Kidney capillary endothelial cell (primary cell): ENCODE measurements at regions not wholly inside any gene's neighbourhood (a gene's known extent, or its start where the extent isn't known, plus 50 kb on each side); places are given as distances from the start of the nearest gene placed in this dataset.
"Not testable (repeated sequence)": the region's sequence is repeated elsewhere in the genome, so short reads cannot be mapped to it uniquely, and the experiment has no call there.

ENCODE experiments used
- DNase-seq: peaks from one replicate; pipeline ENCODE4 v3.0.0-alpha.2; 2018; ENCODE audit warnings: low spot score

DNA sequence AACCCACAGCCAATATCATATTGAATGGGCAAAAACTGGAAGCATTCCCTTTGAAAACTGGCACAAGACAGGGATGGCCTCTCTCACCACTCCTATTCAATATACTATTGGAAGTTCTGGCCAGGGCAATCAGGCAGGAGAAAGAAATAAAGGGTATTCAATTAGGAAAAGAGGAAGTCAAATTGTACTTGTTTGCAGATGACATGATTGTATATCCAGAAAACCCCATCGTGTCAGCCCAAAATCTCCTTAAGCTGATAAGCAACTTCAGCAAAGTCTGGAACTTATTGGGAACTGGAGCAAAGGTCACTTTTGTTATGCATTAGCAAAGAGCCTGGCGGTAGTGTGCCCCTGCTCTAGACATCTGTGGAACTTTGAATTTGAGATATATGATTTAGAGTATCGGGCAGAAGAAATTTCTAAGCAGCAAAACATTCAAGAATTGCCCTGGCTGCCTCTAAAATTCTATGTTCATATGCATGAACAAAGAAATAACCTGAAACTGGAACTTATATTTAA, 53.4 kb upstream of the PSMA1 start:
- not testable (repeated sequence) for DNase-seq

DNA sequence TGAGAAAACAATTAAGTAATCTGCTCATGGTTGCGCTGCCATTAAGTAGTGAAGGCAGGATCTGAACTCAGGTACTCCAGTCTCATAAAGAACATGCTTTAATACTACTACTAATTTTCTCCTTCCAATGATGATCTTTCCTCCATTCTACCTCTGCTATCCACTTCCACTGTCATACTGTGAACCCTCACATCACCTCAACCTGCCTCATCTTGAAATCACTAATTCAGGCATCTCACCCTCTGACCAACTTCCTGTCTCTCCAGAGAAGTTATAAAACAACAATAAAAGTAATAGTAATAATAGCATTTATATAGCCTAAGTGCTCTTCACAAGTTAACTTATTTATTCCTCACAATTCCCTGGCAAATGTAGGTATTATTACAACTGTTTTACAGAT, 57.1 kb upstream of the PSMA1 start:
- no peak for DNase-seq

DNA sequence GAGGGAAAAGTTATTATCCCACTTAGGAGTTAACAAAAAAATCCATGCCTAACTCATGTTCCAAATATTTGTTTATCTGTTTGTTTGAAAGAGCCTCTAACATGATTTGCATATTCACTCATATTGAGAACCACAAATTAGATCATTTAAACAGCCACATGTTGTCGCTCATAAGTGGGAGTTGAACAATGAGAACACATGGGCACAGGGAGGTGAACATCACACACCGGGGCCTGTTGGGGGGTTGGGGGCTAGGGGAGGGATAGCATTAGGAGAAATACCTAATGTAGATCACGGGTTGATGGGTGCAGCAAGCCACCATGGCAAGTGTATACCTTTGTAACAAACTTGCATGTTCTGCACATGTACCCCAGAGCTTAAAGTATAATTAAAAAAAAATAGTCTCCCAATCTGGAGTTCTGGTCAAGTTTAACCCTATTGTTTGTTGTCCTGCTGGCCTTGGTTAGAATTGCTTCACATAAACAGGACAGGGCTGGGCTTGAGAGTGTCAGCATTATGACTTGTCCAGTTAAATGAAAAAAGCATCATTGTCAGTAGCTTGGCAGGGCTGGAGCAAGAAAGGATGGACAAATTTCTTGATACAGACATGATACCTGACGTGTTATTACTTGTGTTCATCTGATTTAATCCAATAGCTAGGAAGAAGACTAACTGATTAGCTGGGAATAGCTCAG, 57.8 kb upstream of the PSMA1 start:
- DNase-seq: no peak

DNA sequence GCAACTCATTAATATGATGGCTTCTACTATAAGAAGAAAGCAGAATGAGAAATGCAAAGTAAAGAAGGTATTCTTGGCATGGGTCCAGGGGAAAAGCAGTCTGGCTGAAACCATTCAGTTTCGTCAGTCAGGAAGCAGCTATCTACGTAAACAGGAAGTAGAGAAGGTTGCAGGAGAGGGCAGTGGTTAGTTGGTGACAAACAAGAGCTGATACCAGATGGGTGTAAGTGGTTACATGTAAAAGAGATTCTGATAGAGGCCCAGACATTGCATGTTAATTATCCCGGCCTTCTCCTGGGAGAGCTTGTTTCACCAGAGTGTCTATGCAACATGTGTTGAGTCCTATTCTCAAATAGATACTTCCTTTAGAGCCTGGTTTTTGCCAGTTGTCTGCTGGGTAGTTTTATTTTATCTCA, 58.4 kb upstream of the PSMA1 start:
- DNase-seq: peak; percentile 76

DNA sequence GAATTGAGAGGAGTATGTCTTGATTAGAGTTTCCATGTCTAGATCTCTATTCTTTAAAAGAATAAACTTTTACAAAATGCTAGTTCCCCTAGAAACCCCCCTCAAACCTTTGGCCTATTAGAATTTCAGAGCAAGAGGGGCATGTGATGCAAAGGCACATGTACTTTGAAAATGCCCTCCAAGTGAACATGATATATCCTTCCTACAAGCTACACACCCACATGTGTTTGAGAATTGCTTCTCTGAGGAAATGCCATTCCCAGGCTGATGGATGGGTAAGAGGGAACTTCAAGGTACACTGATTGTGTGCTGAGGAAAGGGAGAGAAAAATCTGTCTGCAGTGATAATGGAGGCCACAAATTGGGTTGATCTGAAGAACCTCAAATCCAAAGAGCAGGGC, 59.5 kb upstream of the PSMA1 start:
- no peak for DNase-seq

DNA sequence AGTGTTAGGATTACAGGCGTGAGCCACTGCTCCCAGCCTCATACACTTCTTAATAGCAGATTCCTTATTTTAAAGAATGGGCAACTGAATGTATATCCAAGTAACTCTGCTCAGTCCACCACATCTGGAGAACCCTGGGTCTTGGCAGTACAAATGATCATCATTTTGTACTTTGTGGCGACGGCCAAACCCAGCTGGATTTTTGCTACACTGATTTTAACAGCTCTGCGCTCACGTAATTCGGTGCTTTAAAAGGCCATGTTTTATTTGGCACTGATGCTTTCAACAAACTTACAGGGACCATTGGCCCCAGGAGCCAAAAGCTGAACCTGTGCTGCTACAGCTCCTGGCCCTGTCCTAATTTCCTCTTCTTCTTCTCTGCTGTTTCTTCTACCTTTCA, 60.8 kb upstream of the PDE3B start:
- no peak for DNase-seq

DNA sequence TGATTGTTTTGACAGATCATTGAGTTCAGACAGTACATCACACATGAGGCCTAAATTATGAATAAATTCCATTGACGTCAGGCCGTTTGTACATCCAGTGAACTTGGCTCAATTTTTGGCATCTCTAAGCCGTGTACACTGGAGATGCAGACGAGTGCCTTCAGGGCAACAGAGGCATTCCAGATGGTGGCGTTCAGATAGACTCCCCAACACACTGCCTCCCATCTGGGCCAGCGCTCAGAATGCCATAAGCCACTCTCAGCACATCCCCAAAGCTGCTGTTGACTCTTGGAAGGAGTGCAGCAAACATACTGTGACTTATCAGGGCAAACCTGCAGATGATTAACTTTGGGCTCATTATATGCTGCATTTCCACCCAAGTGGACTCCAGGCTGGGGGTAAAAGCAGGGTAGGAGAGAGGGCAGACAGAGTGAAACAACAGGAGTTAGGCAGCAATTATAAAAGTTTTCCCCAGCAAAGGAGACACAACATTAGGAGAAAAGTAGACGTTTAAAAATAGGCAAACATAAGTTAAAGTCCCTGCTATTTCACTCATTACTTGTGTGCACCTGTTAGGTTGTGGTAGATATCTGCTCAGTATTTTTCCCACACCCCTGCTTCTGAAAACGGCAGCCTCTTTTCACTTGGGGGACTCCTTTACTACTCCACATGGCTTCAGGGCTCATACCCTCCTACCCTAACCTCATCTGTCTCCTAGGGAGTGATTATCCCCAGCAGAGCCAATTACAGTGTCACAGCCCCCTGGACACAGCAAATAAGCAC, 60.2 kb upstream of the PDE3B start:
- no peak for DNase-seq

DNA sequence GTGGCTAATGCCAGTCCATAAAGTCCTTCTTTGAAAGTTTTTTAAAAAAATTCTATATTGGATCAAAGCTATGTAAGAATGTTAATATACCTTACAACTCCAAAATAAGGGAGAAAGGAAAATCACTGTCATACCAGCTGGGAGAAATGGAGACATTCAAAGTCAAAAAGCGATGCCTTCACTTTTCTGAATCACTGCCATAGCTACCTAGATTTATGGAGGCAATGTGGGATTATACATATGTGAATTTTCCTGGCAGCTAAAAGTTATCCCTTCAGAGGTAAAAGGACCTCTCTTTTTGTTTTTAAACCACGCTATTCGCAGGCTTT, 59.6 kb upstream of the PDE3B start:
- no peak for DNase-seq

DNA sequence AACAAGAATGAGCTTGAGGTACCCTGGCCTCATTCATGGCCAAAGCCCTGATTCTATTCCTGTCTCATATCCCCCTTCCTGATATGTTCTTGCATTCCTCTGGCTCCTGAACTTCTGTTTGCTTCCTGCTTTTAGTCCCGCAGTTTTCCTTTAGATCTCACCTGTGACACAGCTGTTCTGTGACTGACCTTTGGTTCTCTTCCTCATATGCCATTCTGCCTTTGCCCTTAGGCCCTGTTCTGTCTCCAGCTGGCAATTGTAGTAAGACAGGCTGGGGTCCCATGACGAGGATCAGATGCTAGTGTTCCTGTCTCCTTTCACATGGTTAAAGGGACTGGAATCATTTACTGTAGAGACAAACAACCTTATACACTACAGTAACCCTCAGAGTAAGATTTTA, 59.0 kb upstream of the PDE3B start:
- no peak for DNase-seq

DNA sequence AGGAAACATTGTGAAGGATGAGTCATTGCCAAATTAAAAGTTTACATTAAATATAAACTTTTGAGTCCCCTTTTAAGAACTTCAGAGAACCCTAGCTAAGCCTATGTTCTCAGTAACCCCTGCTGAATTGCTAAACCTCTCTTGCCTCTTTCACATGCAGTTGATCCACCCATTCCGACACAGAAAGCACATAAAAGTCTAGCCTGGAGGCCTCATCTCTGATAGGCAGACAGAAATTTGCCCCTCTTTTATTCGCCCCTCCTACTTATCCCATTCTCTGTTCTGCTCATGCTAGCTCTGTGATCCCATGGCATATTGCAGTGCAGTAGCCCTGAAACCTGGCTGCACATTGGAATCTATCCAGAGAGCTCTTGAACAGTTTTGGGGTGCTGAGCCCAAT, 58.2 kb upstream of the PDE3B start:
- DNase-seq: no peak

DNA sequence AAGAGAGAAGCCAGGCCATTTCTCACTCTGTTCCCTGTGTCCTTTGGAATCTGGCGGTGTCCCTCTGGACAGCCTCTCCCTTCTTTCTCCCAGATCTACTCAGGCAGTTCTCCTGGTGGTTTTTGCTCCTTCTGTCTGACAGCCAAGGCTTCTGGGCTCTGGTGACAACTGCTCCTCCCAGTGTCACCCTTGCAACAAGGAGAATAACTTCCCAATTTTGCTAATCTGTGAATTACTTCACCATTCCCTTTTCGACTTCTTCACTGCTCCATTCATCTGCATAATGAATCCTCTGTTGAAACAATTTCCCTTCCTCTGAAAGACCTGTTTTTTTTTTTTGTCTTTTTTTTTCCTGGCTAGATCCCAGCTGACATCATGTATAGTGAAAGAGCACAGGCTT, 56.3 kb upstream of the PDE3B start:
- no peak for DNase-seq

DNA sequence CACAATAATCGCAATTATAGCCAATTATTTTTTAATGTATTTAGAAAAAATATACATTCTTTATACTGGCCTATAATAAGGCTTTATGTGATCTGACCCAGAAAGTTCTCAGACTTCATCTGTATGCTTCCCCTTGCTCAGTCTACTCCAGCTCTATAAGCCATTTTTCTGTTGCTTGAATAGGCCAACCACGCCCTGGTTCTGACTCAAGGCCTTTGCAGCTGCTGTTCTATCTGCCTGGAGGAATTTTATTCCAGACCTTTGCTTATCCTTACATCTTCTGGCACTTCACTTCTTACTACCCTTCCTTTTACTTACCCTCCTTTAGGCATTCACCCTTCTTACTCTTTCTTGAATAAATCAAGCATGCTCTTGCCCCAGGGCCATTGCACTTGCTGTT, 54.9 kb upstream of the PDE3B start:
- DNase-seq: no peak

DNA sequence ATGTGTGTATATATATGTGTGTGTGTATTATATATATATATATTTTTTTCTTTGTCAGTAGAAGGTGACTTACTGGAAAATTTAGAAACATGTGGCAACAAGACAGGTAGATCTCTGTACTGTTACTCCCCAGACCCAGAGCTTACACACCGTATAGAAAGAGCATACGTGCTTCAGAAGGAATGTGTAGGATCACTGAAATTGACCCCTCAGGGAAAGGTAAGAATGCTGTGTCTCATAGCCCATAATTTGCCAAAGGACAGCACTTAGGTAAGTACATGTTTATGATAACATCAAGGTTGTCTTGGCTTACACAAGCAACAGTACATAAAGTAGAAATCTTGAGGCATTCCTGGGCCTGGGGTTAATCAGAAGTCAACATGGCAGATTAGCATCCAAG, 54.2 kb upstream of the PDE3B start:
- DNase-seq: no peak

DNA sequence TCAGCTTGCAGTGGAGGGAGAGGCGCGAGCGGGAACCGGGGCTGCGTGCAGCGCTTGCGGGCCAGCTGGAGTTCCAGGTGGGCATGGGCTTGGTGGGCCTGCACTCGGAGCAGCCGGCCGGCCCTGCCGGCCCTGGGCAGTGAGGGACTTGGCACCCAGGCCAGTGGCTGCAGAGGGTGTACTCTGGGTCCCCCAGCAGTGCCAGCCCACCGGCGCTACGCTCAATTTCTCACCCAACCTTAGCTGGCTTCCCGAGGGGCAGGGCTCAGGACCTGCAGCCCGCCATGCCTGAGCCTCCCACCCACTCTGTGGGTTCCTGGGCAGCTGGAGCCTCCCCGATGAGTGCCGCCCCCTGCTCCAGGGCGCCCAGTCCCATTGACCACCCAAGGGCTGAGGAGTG, 52.6 kb upstream of the PDE3B start:
- not testable (repeated sequence) for DNase-seq

DNA sequence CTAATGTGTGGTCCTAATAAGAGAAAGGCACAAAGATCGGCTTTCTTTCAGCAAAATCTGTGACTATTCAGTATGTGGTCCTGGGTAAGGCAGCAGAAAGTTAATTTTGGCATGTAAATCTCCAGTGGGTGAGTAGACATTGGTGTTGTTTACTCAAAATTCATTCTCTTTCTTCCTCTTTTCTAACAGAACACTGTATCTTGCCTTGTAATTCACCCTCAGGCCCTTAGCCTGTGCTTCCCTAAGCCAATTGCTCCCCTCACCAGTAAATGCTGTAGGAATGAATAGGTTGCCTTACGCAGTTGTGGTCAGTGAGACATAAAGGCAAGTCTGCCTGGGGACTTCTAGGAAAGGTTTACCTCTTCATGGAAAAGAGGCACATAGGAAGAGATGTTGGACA, 49.9 kb upstream of the PDE3B start:
- no peak for DNase-seq
